Loucy (cell line): ENCODE measurements at regions not wholly inside any gene's neighbourhood (a gene's known extent, or its start where the extent isn't known, plus 50 kb on each side); places are given as distances from the start of the nearest gene placed in this dataset.

ENCODE experiments used
- H2AFZ ChIP-seq: fragments of 200-600 bp; sonication (generic); 2 replicates; pipeline ENCODE4 v1.6.0; 2016; ENCODE audit warnings: antibody characterized with exemption, mild to moderate bottlenecking, low read length, moderate library complexity
- H3F3A ChIP-seq: fragments of 200-600 bp; 2 replicates; pipeline ENCODE4 v1.6.0; 2016; ENCODE audit warnings: antibody characterized with exemption, low read depth, mild to moderate bottlenecking
- H3K27me3 ChIP-seq: fragments of 200-600 bp; sonication (generic); 2 replicates; pipeline ENCODE4 v1.6.1; 2014; ENCODE audit warnings: low read length, mild to moderate bottlenecking; ENCODE audit not compliant: insufficient read depth, poor library complexity, severe bottlenecking
- H3K36me3 ChIP-seq: fragments of 200-600 bp; sonication (generic); 2 replicates; pipeline ENCODE4 v1.6.1; 2016; ENCODE audit warnings: low read length; ENCODE audit not compliant: insufficient read depth
- H3K4me1 ChIP-seq: fragments of 200-600 bp; sonication (generic); 2 replicates; pipeline ENCODE4 v1.5.1; 2014; ENCODE audit warnings: low read length, mild to moderate bottlenecking; ENCODE audit not compliant: insufficient read depth, poor library complexity, severe bottlenecking
- H3K4me2 ChIP-seq: fragments of 200-600 bp; sonication (generic); 2 replicates; pipeline ENCODE4 v1.6.0; 2014; ENCODE audit warnings: antibody characterized with exemption, low read length, low read depth, mild to moderate bottlenecking; ENCODE audit not compliant: poor library complexity, severe bottlenecking
- H3K4me3 ChIP-seq: fragments of 200-600 bp; sonication (generic); 2 replicates; pipeline ENCODE4 v1.5.1; 2014; ENCODE audit warnings: low read length, mild to moderate bottlenecking, mixed read lengths; ENCODE audit not compliant: poor library complexity, severe bottlenecking
- H3K79me2 ChIP-seq: fragments of 200-600 bp; sonication (generic); 2 replicates; pipeline ENCODE4 v1.6.1; 2014; ENCODE audit warnings: low read length; ENCODE audit not compliant: insufficient read depth
- H3K9ac ChIP-seq: fragments of 200-600 bp; sonication (generic); 2 replicates; pipeline ENCODE4 v1.6.0; 2014; ENCODE audit warnings: mild to moderate bottlenecking, low read depth, low read length, moderate library complexity; ENCODE audit not compliant: poor library complexity, severe bottlenecking
- H3K9me2 ChIP-seq: fragments of 200-600 bp; sonication (generic); replicated peaks from 2 replicates; pipeline ENCODE4 v1.6.1; 2016; ENCODE audit warnings: low read depth, low read length, mixed read lengths
- H3K9me3 ChIP-seq: fragments of 200-600 bp; sonication (generic); 2 replicates; pipeline ENCODE4 v1.6.1; 2014; ENCODE audit warnings: mild to moderate bottlenecking, antibody characterized with exemption, low read length, low read depth; ENCODE audit not compliant: insufficient read depth
- H4K20me1 ChIP-seq: fragments of 200-600 bp; sonication (generic); 2 replicates; pipeline ENCODE4 v1.6.0; 2014; ENCODE audit warnings: antibody characterized with exemption, low read length, mild to moderate bottlenecking; ENCODE audit not compliant: insufficient read depth, poor library complexity, severe bottlenecking
- EZH2phosphoT487 ChIP-seq: fragments of 200-600 bp; IDR thresholded peaks from 2 replicates; pipeline ENCODE4 v1.6.1; 2018; ENCODE audit warnings: antibody characterized with exemption, mild to moderate bottlenecking, moderate library complexity, borderline replicate concordance
- TF ChIP-seq, protein P1 (sequence below): fragments of 200-600 bp; sonication (generic); conservative IDR thresholded peaks from 2 replicates; pipeline ENCODE4 v1.5.1; 2014; ENCODE audit warnings: mild to moderate bottlenecking, antibody characterized with exemption, low read length

- no peak overlapping the region for H3K4me2 ChIP-seq
Observed at GRCh38 chr1:79197421-79197820, 190.9 kb upstream of the ADGRL4 start.

GRCh38 chr1:79196211-79196610 is 189.7 kb upstream of the ADGRL4 start:
- Histone ChIP-seq H4K20me1 (no peaks in the 10 kb centered on the region), H3K9ac (no peak overlapping the region), H3K79me2 (no peaks in the 10 kb centered on the region), H3K36me3 (no peaks in the 10 kb centered on the region), H3K4me3 (no peak overlapping the region), H3F3A (no peaks in the 10 kb centered on the region), H3K27me3 (no peaks in the 10 kb centered on the region), H3K4me1 (no peaks in the 10 kb centered on the region), H3K9me3 (no peaks in the 10 kb centered on the region), H3K9me2 (no peaks in the 10 kb centered on the region), H3K4me2 (no peak overlapping the region), H2AFZ (no peak overlapping the region)
- TF ChIP-seq, protein P1, sequence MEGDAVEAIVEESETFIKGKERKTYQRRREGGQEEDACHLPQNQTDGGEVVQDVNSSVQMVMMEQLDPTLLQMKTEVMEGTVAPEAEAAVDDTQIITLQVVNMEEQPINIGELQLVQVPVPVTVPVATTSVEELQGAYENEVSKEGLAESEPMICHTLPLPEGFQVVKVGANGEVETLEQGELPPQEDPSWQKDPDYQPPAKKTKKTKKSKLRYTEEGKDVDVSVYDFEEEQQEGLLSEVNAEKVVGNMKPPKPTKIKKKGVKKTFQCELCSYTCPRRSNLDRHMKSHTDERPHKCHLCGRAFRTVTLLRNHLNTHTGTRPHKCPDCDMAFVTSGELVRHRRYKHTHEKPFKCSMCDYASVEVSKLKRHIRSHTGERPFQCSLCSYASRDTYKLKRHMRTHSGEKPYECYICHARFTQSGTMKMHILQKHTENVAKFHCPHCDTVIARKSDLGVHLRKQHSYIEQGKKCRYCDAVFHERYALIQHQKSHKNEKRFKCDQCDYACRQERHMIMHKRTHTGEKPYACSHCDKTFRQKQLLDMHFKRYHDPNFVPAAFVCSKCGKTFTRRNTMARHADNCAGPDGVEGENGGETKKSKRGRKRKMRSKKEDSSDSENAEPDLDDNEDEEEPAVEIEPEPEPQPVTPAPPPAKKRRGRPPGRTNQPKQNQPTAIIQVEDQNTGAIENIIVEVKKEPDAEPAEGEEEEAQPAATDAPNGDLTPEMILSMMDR: no peak
- no peak for TF ChIP-seq EZH2phosphoT487

More at GRCh38 chr1:79197421-79197820, 190.9 kb upstream of the ADGRL4 start:
- Histone ChIP-seq H3F3A (no peaks in the 10 kb centered on the region), H3K9me2 (no peaks in the 10 kb centered on the region), H3K4me1 (no peaks in the 10 kb centered on the region), H4K20me1 (no peaks in the 10 kb centered on the region), H3K36me3 (no peaks in the 10 kb centered on the region), H3K27me3 (no peaks in the 10 kb centered on the region), H2AFZ (no peak overlapping the region), H3K9me3 (no peaks in the 10 kb centered on the region), H3K4me3 (no peak overlapping the region), H3K79me2 (no peaks in the 10 kb centered on the region), H3K9ac (no peak overlapping the region)
- no peak for TF ChIP-seq EZH2phosphoT487
- TF ChIP-seq, protein P1: no peak

DNA sequence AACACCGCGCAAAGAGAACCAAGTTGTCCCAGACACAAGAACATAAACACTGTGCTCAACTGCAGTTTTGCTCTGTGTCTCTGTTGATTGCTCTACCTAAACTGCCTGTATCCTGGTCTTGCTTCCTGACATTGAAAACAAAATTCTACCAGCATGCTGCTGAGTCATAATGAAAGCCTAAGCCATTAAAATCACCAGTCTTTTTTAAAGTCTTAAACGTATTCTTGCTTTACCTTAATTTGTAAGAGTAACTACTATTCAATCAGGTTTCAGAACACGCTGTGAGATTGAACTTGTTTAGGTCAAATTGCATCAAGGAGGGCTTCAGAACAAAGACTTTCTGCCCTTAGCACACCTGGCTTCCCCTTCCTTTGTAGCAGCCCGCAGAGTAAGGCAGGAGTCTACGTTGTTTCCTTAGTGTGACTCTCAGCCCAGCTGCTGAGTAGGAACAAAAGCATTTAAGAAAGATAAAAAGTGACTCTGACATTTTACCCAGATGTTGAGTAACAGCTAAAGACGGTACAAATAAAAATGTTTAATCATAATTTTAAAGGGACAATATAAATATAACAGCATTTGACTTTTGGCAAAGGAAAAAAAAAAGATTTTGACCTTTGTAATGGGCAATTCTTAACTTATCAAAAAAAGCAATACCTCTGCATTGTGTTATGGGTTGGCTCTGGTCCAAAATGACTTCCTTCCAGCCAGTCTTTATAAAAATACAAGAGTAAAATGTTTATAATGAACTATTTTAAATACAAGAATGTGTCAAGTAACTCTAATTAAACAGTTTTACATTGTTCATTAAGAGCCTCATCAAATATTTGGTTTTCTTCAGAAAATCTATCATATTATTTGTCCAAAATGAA is 186.9 kb upstream of the ADGRL4 start:
- Histone ChIP-seq H3K9me2 (no peaks in the 10 kb centered on the region), H3K79me2 (no peaks in the 10 kb centered on the region), H3F3A (no peaks in the 10 kb centered on the region), H3K27me3 (no peaks in the 10 kb centered on the region), H3K4me3 (no peak overlapping the region), H3K36me3 (no peaks in the 10 kb centered on the region), H3K4me1 (no peaks in the 10 kb centered on the region), H3K9ac (no peak overlapping the region), H4K20me1 (no peaks in the 10 kb centered on the region), H3K4me2 (no peak overlapping the region), H3K9me3 (no peaks in the 10 kb centered on the region), H2AFZ (no peak overlapping the region)
- TF ChIP-seq, protein P1: no peak
- no peak for TF ChIP-seq EZH2phosphoT487
